ENCODE measurements at regions not wholly inside any gene's neighbourhood (a gene's known extent, or its start where the extent isn't known, plus 50 kb on each side); places are given as distances from the start of the nearest gene placed in this dataset.

DNA sequence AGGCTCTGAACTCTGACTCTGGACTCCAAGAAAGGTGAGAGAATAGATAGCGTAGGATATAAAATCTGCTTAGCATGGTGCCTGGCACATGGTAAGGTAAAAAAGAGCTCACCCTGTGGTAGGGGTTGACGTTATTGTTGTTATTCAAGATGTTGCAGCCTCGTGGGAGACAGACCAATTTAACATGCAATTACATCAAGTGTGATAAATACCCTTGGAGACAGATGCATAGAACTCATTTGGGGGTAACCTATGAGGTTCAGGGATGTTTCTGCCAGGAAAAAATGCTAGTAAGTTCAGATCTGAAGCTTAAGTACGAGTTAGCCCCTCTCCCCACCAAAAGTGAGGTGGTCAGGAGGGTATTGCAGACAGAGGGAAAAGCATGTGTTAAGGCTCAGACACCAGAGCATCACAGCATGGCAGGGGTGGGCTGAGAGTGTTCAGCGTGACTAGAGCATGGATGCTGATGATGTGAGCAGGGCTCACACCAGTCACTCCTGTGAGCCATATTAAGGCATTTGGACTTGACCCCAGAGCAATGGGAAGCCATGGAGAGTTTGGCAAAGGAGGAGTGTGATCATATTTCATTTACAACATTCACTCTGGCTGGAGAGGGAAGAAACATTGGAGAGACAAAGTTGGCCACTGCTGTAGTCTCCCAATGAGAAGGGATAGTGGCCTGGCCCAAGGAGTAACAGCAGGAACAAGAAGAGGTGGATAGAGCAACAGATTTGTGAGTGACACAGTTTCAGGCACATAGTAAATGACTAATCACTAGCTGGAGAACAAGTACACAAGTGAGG, 181.0 kb downstream of the UACA start:
- TF ChIP-seq, protein P1, sequence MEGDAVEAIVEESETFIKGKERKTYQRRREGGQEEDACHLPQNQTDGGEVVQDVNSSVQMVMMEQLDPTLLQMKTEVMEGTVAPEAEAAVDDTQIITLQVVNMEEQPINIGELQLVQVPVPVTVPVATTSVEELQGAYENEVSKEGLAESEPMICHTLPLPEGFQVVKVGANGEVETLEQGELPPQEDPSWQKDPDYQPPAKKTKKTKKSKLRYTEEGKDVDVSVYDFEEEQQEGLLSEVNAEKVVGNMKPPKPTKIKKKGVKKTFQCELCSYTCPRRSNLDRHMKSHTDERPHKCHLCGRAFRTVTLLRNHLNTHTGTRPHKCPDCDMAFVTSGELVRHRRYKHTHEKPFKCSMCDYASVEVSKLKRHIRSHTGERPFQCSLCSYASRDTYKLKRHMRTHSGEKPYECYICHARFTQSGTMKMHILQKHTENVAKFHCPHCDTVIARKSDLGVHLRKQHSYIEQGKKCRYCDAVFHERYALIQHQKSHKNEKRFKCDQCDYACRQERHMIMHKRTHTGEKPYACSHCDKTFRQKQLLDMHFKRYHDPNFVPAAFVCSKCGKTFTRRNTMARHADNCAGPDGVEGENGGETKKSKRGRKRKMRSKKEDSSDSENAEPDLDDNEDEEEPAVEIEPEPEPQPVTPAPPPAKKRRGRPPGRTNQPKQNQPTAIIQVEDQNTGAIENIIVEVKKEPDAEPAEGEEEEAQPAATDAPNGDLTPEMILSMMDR (IDR thresholded peaks at IDR 0.05): no peak
- TF ChIP-seq POLR2A (IDR thresholded peaks at IDR 0.05): no peak
